ENCODE measurements at regions not wholly inside any gene's neighbourhood (a gene's known extent, or its start where the extent isn't known, plus 50 kb on each side); places are given as distances from the start of the nearest gene placed in this dataset.
"Not testable (repeated sequence)": the region's sequence is repeated elsewhere in the genome, so short reads cannot be mapped to it uniquely, and the experiment has no call there.

DNA sequence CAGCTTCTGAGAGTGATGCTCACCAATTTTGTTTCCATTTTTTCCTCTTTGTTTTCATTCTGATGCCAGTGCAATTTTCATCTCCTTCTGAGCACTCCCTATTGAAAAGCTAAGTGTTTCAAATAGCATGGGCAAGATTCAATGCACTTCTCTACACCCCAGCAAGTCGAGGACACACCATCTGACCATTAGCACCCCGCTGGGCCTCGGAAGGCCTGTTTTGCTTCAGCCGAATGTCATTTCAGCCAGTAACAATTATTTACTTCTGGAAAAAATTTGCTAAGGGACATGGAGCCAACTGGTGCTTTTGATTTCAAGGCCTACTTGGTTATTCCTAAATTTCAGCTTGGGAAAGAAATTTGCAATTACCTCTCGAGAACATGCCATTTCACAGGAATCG lies 392.4 kb downstream of the RNF144A start:
- no peak for DNase-seq

DNA sequence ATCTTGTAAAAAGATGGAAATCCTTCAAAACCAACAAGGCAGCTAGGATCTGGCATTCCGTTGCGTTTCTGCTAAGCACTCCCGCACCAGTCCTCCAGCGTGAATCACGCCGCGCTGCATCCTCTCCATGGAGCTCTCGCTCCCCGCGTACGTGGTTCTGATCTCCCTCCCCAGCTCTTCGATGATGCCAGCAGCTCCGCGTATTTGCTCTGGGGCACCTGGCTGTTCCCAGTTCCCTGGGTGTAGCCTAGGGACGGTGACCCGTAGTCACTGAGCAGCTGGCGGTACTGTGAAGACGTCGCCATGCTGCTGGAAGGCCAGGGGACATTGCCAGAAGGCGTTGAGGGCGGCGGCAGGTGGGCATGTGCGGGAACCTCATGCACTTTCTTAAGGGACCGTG lies 407.5 kb downstream of the RNF144A start:
- DNase-seq: no peak

DNA sequence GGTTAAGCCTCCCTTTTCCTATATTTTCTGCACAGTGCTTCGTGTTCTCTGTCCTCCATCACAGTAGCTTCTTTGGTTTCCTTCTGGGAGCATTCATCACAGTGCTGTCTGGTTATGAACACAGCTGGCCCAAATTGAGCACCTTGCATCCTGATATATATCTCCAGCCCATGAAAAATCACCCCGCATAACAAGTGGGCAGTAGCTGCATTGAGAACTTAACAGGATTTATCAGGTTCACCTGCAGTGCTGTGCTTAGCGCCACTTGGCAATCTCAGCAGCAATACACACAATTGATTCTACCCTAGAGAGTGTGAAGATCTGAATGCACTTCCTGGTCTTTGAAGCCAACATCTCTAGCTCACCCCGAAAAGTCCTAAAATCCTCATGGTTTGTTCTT lies 408.0 kb downstream of the RNF144A start:
- no peak for DNase-seq

DNA sequence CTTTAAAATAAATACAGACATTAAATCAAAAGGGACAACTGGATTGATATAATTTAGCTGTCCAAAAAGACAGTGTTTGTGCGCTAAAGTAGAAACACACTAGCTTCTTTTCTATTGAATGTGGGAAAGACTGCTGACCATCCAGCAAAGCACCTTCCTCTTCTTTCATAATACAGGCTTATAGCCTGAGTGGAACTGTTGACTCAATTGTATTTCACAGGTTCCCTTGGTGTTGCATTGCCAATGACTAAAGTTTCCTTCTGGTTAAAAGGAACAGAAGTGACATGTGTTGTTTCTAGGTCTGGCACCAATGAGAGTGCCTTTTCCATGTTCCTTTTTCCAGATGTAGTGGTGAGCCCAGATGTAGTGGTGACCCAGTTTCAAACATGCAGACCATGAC lies 412.3 kb downstream of the RNF144A start:
- DNase-seq: no peak

DNA sequence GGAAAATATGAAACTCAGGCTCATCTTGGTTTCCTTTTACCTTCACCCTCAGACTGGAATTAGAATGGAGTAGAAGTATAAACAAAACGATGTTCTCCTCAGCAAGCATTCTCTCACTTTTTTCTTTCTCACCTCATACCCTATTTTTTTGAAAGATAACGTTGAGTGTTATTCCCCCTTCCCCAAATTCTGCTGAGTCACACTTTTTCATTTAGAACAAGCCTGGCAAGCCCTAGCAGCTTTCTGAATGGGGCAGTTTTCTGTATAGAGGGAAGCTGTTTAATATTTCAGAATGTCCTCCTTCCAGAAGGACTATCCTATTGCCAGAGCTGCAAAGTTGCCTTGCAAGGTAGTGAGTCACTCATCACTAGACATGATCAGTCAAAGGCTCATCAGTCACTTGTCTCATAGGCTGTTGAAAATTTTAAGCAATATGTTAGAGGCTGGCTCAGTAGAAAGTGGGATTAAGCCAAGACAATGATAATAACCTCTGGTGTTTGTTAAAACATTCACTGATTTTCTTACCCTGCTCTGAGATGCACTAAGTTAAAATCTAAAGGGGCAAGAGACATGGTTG lies 416.1 kb downstream of the RNF144A start:
- DNase-seq: no peak

DNA sequence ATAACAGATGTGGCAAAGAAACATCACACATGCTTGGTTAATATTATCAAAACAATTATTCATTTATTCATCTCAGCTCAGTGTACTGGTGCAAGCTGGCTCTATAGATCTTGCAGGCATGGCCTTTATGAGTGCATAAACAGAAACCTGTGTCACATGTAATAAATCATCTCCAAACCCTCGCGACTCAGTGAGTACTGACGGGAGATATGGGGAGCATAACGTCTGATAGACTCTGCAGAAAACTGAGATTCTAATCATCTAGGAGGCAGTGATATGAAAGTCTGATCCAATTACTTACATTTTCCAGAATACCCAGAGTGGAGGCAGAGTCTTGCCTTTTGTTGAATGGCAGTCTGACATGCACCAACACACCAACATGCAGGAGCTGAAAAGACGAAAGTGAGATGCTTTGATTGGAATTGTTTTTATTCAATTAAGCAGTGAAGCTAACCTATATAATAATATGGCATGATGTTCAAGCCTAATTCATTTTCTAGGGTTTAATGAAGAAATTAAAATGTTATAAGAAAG lies 416.8 kb downstream of the RNF144A start:
- DNase-seq: no peak

DNA sequence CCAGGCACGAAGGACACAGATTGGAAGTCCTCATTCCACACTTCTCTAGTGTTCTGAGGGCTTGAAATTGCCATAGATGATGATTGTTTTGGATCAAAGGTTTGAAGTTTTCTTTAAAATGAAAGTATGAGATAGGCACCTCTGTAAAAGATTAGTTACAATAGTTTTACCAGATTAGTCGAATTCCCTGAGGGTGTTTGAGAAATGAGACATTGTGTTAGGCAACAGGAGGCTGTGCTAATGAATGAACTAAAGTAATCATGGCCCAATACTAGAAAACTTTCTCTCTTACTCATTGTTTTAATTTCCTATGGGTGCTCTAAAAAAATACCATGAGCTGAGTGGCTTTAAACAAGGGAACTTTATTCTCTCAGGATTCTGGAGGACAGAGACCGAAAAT lies 421.7 kb downstream of the RNF144A start:
- DNase-seq: no peak

DNA sequence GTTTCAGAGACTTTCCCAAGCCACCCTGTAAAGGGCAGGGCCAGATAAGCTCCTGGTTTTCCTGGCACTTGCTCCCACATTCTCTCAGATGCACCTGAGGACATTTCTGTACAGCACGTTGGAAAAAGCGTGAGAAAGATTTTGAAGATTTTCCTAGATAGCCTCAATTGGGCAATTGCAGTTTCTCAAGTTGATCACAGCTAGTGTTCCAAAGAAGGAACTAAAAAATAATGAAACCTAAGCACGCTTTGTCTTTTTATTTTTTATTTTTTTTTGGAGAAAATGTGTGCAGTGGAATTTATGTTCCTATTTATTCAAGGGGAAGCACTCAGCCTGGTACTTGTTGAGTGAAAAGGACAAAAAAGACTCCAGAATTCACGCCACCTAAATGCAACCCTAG lies 429.1 kb downstream of the RNF144A start:
- no peak for DNase-seq

DNA sequence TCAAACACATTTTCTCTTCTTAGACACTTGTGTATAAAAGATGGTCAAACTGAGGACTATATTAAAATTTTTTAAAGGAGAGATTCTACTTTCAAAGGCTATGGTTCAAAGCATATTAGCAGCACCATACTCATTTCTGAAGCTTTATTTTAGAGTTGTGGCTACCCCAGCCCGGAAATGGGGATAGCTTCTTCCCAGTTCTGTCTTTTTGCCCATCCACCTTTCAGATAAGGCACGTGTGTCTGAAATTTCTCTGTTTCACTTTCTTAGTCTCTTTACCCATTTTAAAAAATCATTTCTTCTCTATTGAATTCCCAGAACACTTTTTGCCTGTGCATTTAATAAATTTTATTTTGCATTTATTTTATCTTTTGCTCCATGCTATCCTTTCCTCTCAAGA lies 431.5 kb downstream of the RNF144A start:
- DNase-seq: no peak

DNA sequence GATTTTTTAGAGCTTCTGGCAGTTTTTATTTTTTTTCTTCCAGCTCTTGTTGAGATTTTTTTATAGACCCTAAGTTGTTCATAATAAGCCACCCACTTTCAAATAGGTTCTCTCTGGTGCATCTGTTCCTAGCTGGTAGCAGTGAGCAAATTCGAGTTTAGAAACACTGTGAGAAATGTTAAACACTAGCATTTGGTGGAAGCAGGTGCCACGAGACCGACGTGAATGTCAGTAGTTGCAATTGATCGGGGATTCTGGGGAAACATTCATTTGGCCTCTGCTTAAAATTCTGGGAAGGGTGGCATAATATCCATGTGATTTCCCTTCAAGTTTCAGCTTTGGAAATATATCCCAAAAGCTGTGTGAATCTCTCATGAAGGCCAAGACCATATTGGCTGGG lies 435.0 kb downstream of the RNF144A start:
- no peak for DNase-seq

DNA sequence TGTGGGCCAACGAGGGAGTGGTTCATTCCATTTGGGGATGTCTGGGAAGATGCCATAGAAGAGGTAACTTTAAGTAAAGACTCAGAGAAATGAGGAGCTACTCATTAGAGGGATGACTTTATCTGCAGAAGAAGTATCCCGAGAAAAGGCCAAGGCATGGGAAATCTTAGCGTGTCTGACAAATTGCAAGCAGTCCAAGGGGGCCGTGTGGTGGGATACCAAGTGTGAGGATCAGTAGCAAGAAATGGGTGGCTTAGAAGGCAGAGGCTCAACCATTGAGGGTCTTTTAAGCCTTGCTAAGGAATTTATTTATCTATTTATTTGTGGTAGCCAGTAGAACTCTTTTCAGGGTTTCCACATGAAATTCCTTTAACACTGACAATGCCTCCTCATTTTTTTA lies 436.4 kb downstream of the RNF144A start:
- DNase-seq: no peak

DNA sequence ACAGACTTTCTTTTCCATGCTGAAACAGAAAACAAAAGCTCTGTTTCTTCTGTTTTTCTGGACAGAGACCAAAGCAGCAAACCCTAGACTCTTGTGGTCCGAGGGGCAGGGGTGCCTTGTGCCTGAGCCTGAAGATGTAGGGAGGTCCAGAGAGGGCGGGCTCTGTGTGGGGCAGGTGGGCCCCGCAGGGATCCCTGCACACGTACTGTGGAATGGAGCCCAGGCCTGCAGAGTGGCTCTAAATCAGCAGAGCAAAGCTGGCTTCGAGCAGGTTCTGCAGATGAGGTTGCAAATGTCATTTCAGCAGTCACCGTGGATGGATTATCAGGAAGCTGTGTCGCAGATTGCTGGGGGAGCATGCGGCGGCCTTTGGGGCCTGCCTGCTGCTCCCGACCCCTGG lies 438.6 kb downstream of the RNF144A start:
- DNase-seq: no peak

DNA sequence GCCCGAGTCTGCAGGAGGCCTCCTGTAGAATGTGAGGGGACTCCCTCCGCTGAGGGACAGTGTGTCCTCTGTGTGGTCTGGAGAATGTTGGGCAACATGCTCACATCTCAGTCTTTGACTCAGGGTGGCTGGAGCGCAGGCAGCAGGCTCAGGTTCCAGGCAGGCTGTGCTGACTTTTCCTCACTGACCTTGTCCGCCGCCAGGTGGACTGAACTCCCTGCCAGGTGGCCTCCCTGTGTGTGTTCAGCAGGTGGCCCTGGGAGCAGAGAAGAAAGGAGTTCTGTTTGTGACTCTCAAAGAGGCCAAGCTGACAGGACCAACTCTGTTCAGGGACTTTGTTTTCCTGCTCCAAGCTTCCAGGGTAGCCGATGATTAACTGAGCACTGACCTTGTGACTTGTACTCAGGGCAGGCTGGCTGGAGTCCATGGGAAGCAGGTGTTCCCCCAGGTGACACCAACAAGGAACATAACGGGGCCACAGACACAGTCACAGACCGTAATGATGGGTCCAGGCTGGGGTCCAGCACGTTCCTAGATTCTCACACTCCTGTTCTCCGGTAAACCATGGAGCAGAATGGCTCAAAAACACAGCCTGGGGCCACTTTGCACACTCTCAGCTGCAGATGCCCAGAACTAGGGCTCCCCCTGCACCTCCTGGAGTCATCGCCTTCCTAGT lies 439.8 kb downstream of the RNF144A start:
- no peak for DNase-seq

DNA sequence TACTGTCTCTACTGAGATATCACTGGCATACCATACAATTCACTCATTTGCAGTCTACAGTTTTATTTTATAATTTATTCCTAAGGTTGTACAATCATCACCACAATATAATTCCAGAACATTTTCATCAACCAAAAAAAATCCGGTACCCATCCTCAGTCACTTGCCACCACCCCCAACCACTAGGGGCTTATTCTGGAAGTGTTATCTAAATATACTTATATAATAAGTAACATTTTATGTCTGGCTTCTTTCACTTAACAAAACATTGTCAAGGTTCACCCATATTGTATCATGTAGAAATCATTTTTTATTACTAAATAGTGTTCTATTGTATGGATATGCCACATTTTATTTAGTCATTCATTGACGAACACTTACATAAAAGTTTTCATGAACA lies 440.8 kb downstream of the RNF144A start:
- DNase-seq: no peak

DNA sequence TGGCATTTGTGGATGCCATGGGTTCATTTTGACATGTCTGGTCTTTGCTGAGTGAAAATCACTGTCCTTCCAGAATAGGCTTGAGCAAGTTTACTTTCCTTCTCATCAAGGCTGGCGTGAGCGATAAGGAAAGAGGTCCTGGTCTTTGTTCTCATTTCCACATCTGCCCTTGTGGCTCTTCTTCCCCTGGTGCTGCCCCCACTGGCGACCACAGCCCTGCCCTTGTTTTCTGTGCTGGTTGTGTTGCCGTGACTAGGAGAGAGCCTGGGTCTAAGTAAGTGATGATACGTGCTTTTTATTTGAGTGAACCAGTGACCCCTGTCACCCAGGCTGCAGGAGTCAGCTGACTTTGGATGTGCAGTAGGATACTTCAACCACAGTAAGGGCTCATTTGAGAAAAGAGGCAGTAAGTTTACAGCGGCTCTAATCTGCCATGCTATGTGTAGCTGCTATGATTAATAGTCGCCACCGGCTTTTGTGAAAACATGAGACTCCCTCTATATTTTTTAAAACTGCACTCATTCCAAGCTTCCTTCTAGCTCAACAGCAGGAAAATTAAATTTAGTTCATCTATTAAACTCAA lies 441.7 kb downstream of the RNF144A start:
- no peak for DNase-seq

DNA sequence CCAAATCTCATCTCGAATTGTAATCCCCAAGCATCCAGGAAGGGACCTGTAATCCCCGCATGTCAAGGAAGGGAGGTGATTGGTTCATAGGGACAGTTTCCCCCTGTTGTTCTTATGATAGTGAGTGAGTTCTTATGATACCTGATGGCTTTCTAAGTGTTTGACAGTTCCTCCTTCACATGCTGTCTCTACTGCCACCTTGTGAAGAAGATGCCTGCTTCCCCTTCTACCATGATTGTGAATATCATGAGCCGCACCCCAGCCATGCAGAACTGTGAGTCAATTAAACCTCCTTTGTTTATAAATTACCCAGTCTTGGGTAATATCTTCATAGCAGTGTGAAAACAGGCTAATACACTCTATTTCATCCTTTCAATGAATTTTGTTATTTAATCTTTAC lies 446.7 kb downstream of the RNF144A start:
- DNase-seq: no peak

DNA sequence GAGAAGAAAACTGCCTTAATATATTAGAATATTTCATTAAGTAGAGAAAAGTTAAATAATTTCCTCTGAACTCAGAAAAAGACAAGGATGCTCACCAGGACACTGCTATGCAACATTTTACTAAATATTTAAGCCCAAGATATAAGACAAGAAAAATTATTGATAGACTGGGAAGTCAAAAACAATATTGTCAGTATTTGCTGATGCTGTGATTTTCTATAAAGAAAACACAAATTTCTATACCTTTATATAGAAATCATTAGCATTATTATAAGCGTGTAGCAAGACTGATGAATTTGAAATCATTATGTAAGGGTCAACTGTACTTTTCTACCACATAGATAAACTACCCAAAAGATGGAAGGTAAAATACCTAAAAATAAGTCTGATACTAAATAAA lies 451.0 kb downstream of the RNF144A start:
- DNase-seq: no peak

DNA sequence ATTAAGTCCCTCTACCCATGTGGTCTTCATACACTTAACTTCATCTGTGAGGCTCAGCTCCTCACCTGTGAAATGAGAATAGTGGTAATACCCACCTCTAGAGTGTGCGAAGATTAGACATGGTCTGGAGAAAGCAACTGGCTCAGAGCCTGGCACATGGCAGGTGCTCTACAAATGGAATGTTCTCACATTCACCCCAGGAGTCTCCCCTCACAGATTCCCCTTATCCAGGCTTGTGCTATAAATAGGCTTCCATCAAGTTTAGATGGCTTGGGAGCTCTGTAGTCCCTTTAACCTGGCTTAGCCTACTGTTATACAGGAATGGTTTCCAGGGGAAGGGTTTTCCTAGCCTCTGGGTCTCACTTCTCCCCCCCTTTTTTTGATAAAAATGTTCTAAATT lies 455.9 kb downstream of the RNF144A start:
- DNase-seq: no peak

DNA sequence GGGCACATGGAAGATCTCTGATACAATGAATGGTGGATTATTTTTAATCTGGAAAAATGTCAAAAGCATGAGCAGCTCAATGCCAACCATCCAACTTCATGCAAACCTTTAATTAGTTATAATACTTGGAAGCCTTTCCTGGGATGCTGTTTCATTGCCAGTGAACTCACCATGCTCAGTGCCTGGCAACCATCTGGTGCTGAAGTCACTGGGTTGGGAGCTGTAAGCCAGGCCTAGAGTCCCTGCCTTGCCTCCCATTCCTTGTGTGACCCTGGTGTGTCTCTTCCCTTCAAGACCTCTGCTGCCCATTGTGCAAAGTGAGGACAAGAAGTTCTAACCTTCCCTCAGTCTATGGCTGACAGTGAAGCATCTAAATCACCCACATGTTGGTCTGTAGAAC lies 458.7 kb downstream of the RNF144A start:
- DNase-seq: no peak

DNA sequence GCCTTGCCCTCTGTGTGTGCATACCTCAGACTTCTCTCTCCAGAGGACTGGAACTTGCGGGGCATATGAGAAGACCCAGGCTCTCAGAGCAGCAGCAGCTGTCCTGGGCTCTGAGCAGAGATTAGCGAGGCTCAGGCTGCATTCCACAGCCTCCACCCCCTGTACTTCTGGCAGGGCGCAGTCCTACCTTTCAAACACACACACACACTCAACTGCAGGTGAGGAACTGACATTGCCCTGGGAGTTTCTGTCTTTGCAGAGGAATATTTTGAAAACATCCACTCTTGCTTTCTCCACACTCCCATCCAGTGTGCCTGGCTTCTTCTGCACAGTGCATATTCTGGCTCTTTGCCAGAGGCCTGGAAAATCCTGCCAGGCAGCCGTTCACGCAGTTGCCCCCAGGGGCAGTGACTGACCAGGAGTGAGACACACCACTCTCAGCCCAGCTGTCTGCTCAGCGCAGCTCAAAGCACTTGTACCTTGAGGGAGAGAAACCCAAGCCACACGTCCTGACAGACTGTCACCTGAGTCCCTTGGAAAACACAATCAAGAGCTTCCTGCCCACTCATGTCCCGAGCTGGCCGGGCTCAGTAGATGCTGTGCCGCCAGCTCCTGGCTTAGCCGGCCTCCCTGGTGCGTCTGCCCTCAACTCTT lies 460.8 kb downstream of the RNF144A start:
- no peak for DNase-seq

DNA sequence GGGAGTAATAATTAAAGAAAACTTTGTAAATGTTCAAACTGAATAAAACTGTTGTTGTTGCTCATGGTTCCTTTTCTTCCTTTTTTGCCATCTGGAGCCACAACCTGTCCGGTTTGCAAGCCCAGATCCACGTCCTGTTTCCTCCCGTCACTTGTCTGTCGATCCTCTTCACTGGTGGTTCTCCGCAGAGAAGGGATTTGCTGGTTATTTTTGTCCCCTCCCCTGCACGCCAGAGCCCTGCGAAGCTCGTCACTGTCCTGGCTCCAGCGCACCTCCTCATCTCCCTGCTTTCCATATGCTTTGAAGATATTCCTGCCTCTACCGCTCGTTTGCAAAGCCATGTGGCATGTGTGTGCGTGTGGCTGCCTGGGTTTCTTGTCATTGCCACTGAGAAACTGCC lies 461.4 kb downstream of the RNF144A start:
- no peak for DNase-seq

DNA sequence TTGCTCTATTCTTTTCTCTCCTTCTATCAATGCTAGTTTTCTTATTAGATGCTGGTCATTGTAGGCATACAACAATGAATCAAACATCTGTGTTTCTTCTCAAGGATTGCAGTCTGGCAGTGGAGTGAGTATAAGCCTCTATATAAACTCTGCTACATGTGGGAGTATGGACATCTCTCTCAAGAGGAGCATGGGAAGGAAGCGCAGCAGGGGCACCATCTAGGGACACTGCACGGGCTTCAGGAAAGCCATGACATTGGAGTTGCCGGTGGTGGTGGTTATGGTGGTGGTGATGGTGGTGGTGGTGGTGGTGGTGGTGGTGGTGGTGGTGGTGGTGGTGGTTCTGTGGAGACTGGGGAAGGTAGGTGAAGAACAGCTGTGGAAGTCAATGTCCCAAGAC lies 462.6 kb downstream of the RNF144A start:
- no peak for DNase-seq

DNA sequence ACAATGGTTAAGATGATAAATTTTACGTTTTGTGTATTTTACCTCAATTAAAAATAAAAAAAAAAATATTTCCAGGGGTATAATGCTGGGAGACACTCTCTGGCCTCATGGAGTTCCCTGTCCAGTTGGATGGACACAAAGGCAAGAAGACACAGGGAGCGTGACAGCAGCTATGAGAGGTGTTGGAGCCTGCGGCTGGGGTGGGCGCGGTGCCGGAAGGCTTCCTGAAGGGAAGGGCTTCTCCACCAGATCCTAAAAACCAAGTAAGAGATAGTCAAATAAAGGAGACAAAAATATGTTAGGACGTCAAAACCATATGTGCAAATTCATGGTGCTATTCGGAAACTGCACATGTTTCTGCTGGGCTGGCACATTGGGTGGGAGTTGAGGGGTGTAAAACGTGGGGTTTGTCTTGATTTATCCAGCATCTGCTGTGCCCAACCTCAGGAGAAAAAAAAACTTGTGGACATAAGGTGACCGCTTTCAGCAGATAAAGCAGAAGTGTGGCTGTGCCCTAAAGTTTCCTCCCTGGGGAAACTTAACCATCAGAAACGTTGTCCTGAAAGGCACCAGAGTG lies 467.6 kb downstream of the RNF144A start:
- no peak for DNase-seq

DNA sequence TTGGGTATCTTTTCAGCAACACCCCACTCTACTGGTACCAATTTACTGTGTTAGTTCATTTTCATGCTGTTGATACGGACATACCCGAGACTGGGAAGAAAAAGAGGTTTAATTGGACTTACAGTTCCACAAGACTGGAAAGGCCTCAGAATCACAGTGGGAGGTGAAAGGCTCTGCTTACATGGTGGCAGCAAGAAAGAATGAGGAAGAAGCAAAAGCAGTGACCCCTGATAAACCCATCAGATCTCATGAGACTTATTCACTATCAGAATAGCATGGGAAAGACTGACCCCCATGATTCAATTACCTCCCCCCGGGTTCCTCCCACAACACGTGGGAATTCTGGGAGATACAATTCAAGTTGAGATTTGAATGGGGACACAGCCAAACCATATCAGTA lies 473.1 kb downstream of the RNF144A start:
- not testable (repeated sequence) for DNase-seq
